ENCODE measurements at regions not wholly inside any gene's neighbourhood (a gene's known extent, or its start where the extent isn't known, plus 50 kb on each side); places are given as distances from the start of the nearest gene placed in this dataset.

GRCh38 chr22:27654546-27655445 lies 146.8 kb downstream of the MN1 start:
- Histone ChIP-seq H3K4me3 (no peak overlapping the region), H3K4me1 (replicated peaks in 1 of 2) (no peaks in the 10 kb centered on the region), H3K27ac (no peak overlapping the region)
- 16 to 80% (median 52%) methylated on average over 1 to 10 of the region's 10 CpGs for WGBS, 10 experiments
- in situ Hi-C loops (cut with MboI; ENCODE audit: low pct_unique_long_range_greater_than_20kb in 2 of 9, low sequenced_read_pairs in 9 of 9, unreplicated experiment in 9 of 9): no loop called here
- peak; percentile 65 to 95 (median 76) for ATAC-seq (replicated peaks in 6 of 8)

- H3K4me3 ChIP-seq: no peak overlapping the region
- no peak for ATAC-seq (replicated peaks in 6 of 8)
- in situ Hi-C loops (cut with MboI; ENCODE audit: low pct_unique_long_range_greater_than_20kb in 2 of 9, low sequenced_read_pairs in 9 of 9, unreplicated experiment in 9 of 9): no loop called here
- H3K4me1 ChIP-seq (replicated peaks in 1 of 2): no peaks in the 10 kb centered on the region
- WGBS, 10 experiments: 13 to 81% (median 32%) methylated on average over 1 to 2 of the region's 2 CpGs; no CpG with 5 or more reads in 4 of the 10 experiments
- no peak overlapping the region for H3K27ac ChIP-seq
These were observed 145.9 kb downstream of the MN1 start for GRCh38 chr22:27655582-27656185.

GRCh38 chr22:27656970-27657369 lies 144.6 kb downstream of the MN1 start:
- no peaks in the 10 kb centered on the region for H3K4me1 ChIP-seq (replicated peaks in 1 of 2)
- H3K4me3 ChIP-seq: no peak overlapping the region
- in situ Hi-C loops (cut with MboI; ENCODE audit: low pct_unique_long_range_greater_than_20kb in 2 of 9, low sequenced_read_pairs in 9 of 9, unreplicated experiment in 9 of 9): no loop called here
- ATAC-seq (replicated peaks in 6 of 8): no peak
- no peak overlapping the region for H3K27ac ChIP-seq

GRCh38 chr22:27660306-27660705 lies 141.2 kb downstream of the MN1 start:
- 0 to 94% (median 80%) methylated on average over 1 to 5 of the region's 10 CpGs; no CpG with 5 or more reads in 5 of the 10 experiments for WGBS, 10 experiments

GRCh38 chr22:27662359-27663301 lies 138.9 kb downstream of the MN1 start:
- in situ Hi-C loops (cut with MboI; ENCODE audit: low pct_unique_long_range_greater_than_20kb in 2 of 9, low sequenced_read_pairs in 9 of 9, unreplicated experiment in 9 of 9): no loop called here
- H3K27ac ChIP-seq: peak overlapping the region in 1 of 2 donors; percentile 16
- peaks cover 5 to 10% of the 10 kb centered on the region in 2 donors for H3K4me1 ChIP-seq (replicated peaks in 1 of 2)
- WGBS, 10 experiments: 64 to 100% (median 93%) methylated on average over 1 to 6 of the region's 13 CpGs; no CpG with 5 or more reads in 6 of the 10 experiments
- ATAC-seq (replicated peaks in 6 of 8): peak in 5 of 8 experiments; percentile 1 to 96 (median 80)
- H3K4me3 ChIP-seq: no peak overlapping the region

More at GRCh38 chr22:27660306-27660705, 141.2 kb downstream of the MN1 start:
- in situ Hi-C loops (cut with MboI; ENCODE audit: low pct_unique_long_range_greater_than_20kb in 2 of 9, low sequenced_read_pairs in 9 of 9, unreplicated experiment in 9 of 9): no loop called here
- no peak for ATAC-seq (replicated peaks in 6 of 8)
- H3K27ac ChIP-seq: no peak overlapping the region
- H3K4me3 ChIP-seq: no peak overlapping the region
- H3K4me1 ChIP-seq (replicated peaks in 1 of 2): peaks cover 0 to 5% of the 10 kb centered on the region in 2 donors

GRCh38 chr22:27663812-27664211 lies 137.7 kb downstream of the MN1 start:
- 18 to 77% (median 47%) methylated on average over 2 to 4 of the region's 5 CpGs; no CpG with 5 or more reads in 1 of the 10 experiments for WGBS, 10 experiments
- no peak overlapping the region for H3K27ac ChIP-seq
- no peak for ATAC-seq (replicated peaks in 6 of 8)
- no peak overlapping the region for H3K4me3 ChIP-seq
- H3K4me1 ChIP-seq (replicated peaks in 1 of 2): peaks cover 7 to 12% of the 10 kb centered on the region in 2 donors
- in situ Hi-C loops (cut with MboI; ENCODE audit: low pct_unique_long_range_greater_than_20kb in 2 of 9, low sequenced_read_pairs in 9 of 9, unreplicated experiment in 9 of 9): no loop called here

- Histone ChIP-seq H3K4me3 (no peak overlapping the region), H3K4me1 (replicated peaks in 1 of 2) (peaks cover 29 to 32% of the 10 kb centered on the region in 2 donors), H3K27ac (no peak overlapping the region)
- in situ Hi-C loops (cut with MboI; ENCODE audit: low pct_unique_long_range_greater_than_20kb in 2 of 9, low sequenced_read_pairs in 9 of 9, unreplicated experiment in 9 of 9): no loop called here
- WGBS, 10 experiments: 60 to 100% (median 92%) methylated on average over 1 to 4 of the region's 4 CpGs; no CpG with 5 or more reads in 1 of the 10 experiments
- ATAC-seq (replicated peaks in 6 of 8): no peak
These were observed 135.1 kb downstream of the MN1 start for GRCh38 chr22:27666272-27666997.

GRCh38 chr22:27667121-27667843 lies 134.3 kb downstream of the MN1 start:
- in situ Hi-C loops (cut with MboI; ENCODE audit: low pct_unique_long_range_greater_than_20kb in 2 of 9, low sequenced_read_pairs in 9 of 9, unreplicated experiment in 9 of 9): no loop called here
- H3K4me3 ChIP-seq: no peak overlapping the region
- H3K4me1 ChIP-seq (replicated peaks in 1 of 2): peaks cover 31 to 32% of the 10 kb centered on the region in 2 donors
- WGBS, 10 experiments: 0 to 93% (median 28%) methylated on average over 2 to 14 of the region's 16 CpGs; no CpG with 5 or more reads in 1 of the 10 experiments
- ATAC-seq (replicated peaks in 6 of 8): peak in 5 of 8 experiments; percentile 79 to 88 (median 86)
- peak overlapping the region; percentile 54 to 67 for H3K27ac ChIP-seq

GRCh38 chr22:27668828-27669797 lies 132.4 kb downstream of the MN1 start:
- Histone ChIP-seq H3K27ac (peak overlapping the region in 1 of 2 donors; percentile 67), H3K4me1 (replicated peaks in 1 of 2) (peaks cover 32 to 39% of the 10 kb centered on the region in 2 donors), H3K4me3 (no peak overlapping the region)
- in situ Hi-C loops (cut with MboI; ENCODE audit: low pct_unique_long_range_greater_than_20kb in 2 of 9, low sequenced_read_pairs in 9 of 9, unreplicated experiment in 9 of 9): no loop called here
- WGBS, 10 experiments: 0 to 100% (median 68%) methylated on average over 1 to 6 of the region's 7 CpGs; no CpG with 5 or more reads in 1 of the 10 experiments
- ATAC-seq (replicated peaks in 6 of 8): peak; percentile 58 to 98 (median 65)

- in situ Hi-C loops (cut with MboI; ENCODE audit: low pct_unique_long_range_greater_than_20kb in 2 of 9, low sequenced_read_pairs in 9 of 9, unreplicated experiment in 9 of 9): no loop called here
- Histone ChIP-seq H3K4me1 (replicated peaks in 1 of 2) (peaks cover 41 to 46% of the 10 kb centered on the region in 2 donors), H3K4me3 (no peak overlapping the region), H3K27ac (peak overlapping the region; percentile 70 to 93)
- peak in 2 of 8 experiments; percentile 9 to 11 for ATAC-seq (replicated peaks in 6 of 8)
- WGBS, 10 experiments: 21 to 77% (median 57%) methylated on average over 1 to 8 of the region's 13 CpGs; no CpG with 5 or more reads in 1 of the 10 experiments
These were observed 131.6 kb downstream of the MN1 start for GRCh38 chr22:27669798-27670599.

Data from motor neuron (in vitro differentiated cells).